Esophagus muscularis mucosa (tissue), 4 donors: ENCODE measurements at regions not wholly inside any gene's neighbourhood (a gene's known extent, or its start where the extent isn't known, plus 50 kb on each side); places are given as distances from the start of the nearest gene placed in this dataset.

ENCODE experiments used
- DNase-seq: peaks from one replicate; pipeline ENCODE4 v3.0.0-alpha.2; 2017; ENCODE audit errors: extremely low spot score
- H3K27ac ChIP-seq, 4 donors: fragments of 200-600 bp; sonication (generic); replicated peaks in 1 of 4; 1 replicate in 3 of 4; 2 replicates in 1 of 4; pipeline ENCODE4 v1.5.1; 2016 to 2019; ENCODE audit warnings: mild to moderate bottlenecking in 1 of 4
- H3K27me3 ChIP-seq, 4 donors: fragments of 200-600 bp; sonication (generic); one replicate each; pipeline versions ENCODE4 v1.5.1 to v1.6.0; 2016 to 2019
- H3K36me3 ChIP-seq, 4 donors: fragments of 200-600 bp; sonication (generic); one replicate each; pipeline ENCODE4 v1.5.1; 2016 to 2019
- H3K4me1 ChIP-seq, 4 donors: fragments of 200-600 bp; sonication (generic); one replicate each; pipeline ENCODE4 v1.5.1; 2016 to 2019
- H3K4me3 ChIP-seq, 4 donors: fragments of 200-600 bp; sonication (generic); 1 replicate in 2 of 4; 2 replicates in 2 of 4; pipeline ENCODE4 v1.5.1; 2016 to 2019; ENCODE audit warnings: mild to moderate bottlenecking in 4 of 4, moderate library complexity in 1 of 4
- H3K9me3 ChIP-seq, 4 donors: fragments of 200-600 bp; sonication (generic); 1 replicate in 3 of 4; 2 replicates in 1 of 4; pipeline ENCODE4 v1.5.1; 2016 to 2019
- EP300 ChIP-seq: sonication (generic); formaldehyde crosslinking; IDR thresholded peaks from one replicate; pipeline ENCODE4 v1.6.1; 2017; ENCODE audit warnings: antibody characterized with exemption
- POLR2A ChIP-seq: fragments of 450-650 bp; IDR thresholded peaks from one replicate; pipeline ENCODE4 v1.6.1; 2017; ENCODE audit warnings: antibody characterized with exemption, moderate library complexity, mild to moderate bottlenecking, low read depth
- POLR2AphosphoS5 ChIP-seq, 2 donors: sonication (generic); formaldehyde crosslinking; IDR thresholded peaks; one replicate each; pipeline ENCODE4 v1.6.1; 2017; ENCODE audit warnings: antibody characterized with exemption in 2 of 2
- WGBS: methylation state at CpG from one replicate; pipeline ENCODE4 v1.1.5; 2018; 5-methylcytosine and 5-hydroxymethylcytosine counted together
- intact Hi-C: fragments of 100-400 bp; cut with DNase I; formaldehyde crosslinking; loops from one replicate; pipeline ENCODE4 v1.15.1; 2023
- TF ChIP-seq, protein P1 (sequence below), 3 experiments: fragments of 200-600 bp in 2 of 3; fragments of 450-650 bp in 1 of 3; sonication (generic) in 2 of 3; IDR thresholded peaks; one replicate each; pipeline ENCODE4 v1.5.1; 2017 to 2019; ENCODE audit warnings: antibody characterized with exemption in 3 of 3, mild to moderate bottlenecking in 2 of 3, moderate library complexity in 1 of 3

DNA sequence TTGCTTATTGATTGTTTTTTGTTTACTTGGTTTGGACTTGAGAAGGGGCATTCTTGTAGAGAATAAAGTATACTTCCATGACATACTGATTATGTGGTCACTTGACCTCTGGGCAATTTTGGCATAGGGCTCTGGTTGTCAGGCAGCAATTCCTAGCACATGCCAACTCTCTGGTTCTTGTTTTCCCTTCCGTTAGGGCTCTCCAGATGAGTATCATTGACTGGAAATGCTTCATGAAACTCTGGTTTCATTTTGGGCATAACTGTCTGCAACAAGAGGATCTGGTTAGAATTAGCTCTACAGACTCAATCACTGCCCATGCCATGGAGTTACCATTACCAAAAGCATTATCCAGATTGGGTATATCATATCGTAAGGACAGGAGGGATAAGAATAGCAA, 1057.9 kb downstream of the FAT4 start:
- TF ChIP-seq EP300 (no peak), POLR2A (no peak), POLR2AphosphoS5 (IDR thresholded peaks at IDR 0.05) (no peak)
- TF ChIP-seq, protein P1, sequence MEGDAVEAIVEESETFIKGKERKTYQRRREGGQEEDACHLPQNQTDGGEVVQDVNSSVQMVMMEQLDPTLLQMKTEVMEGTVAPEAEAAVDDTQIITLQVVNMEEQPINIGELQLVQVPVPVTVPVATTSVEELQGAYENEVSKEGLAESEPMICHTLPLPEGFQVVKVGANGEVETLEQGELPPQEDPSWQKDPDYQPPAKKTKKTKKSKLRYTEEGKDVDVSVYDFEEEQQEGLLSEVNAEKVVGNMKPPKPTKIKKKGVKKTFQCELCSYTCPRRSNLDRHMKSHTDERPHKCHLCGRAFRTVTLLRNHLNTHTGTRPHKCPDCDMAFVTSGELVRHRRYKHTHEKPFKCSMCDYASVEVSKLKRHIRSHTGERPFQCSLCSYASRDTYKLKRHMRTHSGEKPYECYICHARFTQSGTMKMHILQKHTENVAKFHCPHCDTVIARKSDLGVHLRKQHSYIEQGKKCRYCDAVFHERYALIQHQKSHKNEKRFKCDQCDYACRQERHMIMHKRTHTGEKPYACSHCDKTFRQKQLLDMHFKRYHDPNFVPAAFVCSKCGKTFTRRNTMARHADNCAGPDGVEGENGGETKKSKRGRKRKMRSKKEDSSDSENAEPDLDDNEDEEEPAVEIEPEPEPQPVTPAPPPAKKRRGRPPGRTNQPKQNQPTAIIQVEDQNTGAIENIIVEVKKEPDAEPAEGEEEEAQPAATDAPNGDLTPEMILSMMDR (IDR thresholded peaks at IDR 0.05) = no peak
- Histone ChIP-seq H3K27me3 (no peaks in the 10 kb centered on the region), H3K4me3 (no peak overlapping the region), H3K36me3 (no peaks in the 10 kb centered on the region), H3K4me1 (peaks cover 0 to 13% (median 10%) of the 10 kb centered on the region in 4 donors), H3K9me3 (no peaks in the 10 kb centered on the region), H3K27ac (no peak overlapping the region)
- intact Hi-C loops = no loop called here
- no peak for DNase-seq
- WGBS = 71% methylated on average over 2 of the region's 2 CpGs

- TF ChIP-seq POLR2AphosphoS5 (IDR thresholded peaks at IDR 0.05) = no peak
- TF ChIP-seq, protein P1 (IDR thresholded peaks at IDR 0.05) = no peak
- no peaks in the 10 kb centered on the region for H3K4me1 ChIP-seq
- H3K36me3 ChIP-seq = no peaks in the 10 kb centered on the region
- no peak for DNase-seq
- H3K27ac ChIP-seq = no peak overlapping the region
- no peaks in the 10 kb centered on the region for H3K27me3 ChIP-seq
- H3K9me3 ChIP-seq = no peaks in the 10 kb centered on the region
- WGBS = 50% methylated on average over 2 of the region's 2 CpGs
- no peak overlapping the region for H3K4me3 ChIP-seq
- intact Hi-C loops = no loop called here
Measured at GRCh38 chr4:126375462-126376054, 1060.8 kb downstream of the FAT4 start.

- intact Hi-C loops = no loop called here
Measured at GRCh38 chr4:126385954-126386353, 1071.2 kb downstream of the FAT4 start.

DNA sequence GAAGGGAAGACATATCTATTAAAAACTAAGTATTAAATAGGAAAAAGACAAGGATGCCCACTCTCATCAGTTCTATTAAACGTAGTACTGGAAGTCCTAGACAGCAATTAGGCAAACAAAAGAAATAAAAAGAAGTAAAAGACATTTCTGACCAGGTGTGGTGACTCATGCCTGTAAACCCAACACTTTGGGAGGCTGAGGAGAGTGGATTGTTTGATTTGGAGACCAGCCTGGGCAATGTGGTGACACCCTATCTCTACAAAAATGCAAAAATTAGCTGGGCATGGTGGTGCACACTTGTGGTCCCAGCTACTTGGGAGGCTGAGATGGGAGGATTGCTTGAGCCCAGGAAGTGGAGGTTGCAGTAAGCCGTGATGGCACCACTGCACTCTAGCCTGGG, 1071.8 kb downstream of the FAT4 start:
- H3K4me1 ChIP-seq = no peaks in the 10 kb centered on the region
- intact Hi-C loops = no loop called here
- no peaks in the 10 kb centered on the region for H3K9me3 ChIP-seq
- no peaks in the 10 kb centered on the region for H3K36me3 ChIP-seq
- TF ChIP-seq, protein P1 (IDR thresholded peaks at IDR 0.05) = no peak
- TF ChIP-seq POLR2AphosphoS5 (IDR thresholded peaks at IDR 0.05) (no peak), POLR2A (no peak), EP300 (no peak)
- WGBS = 89% methylated on average over 2 of the region's 2 CpGs
- no peak overlapping the region for H3K4me3 ChIP-seq
- no peak for DNase-seq
- no peaks in the 10 kb centered on the region for H3K27me3 ChIP-seq
- no peak overlapping the region for H3K27ac ChIP-seq

More at GRCh38 chr4:126385954-126386353, 1071.2 kb downstream of the FAT4 start:
- H3K27ac ChIP-seq = no peak overlapping the region
- no peaks in the 10 kb centered on the region for H3K4me1 ChIP-seq
- no peaks in the 10 kb centered on the region for H3K36me3 ChIP-seq
- DNase-seq = no peak
- TF ChIP-seq POLR2A (no peak), POLR2AphosphoS5 (IDR thresholded peaks at IDR 0.05) (no peak), EP300 (no peak)
- TF ChIP-seq, protein P1 (IDR thresholded peaks at IDR 0.05) = no peak
- H3K27me3 ChIP-seq = no peaks in the 10 kb centered on the region
- no peak overlapping the region for H3K4me3 ChIP-seq
- H3K9me3 ChIP-seq = no peaks in the 10 kb centered on the region

DNA sequence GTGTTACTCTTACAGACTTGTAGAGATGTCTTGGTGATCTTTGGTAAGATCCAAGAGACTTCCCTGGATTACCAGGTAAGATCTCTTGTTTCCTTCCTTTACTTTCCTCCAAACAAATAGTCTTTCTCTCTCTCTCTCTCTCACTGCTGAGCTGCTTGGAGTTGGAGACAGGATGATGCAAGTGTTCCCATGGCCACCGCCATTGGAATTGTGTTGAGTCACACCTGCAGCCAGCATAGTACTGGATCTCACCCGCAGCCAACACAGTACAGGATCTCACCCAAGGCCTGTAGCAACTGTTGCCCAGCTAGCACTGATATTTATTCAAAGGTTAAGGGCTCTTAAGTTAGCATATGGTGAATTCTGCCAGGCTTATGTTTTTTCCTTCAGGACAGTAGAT, 1080.9 kb downstream of the FAT4 start:
- TF ChIP-seq POLR2A = no peak

More for the DNA sequence above, 1080.9 kb downstream of the FAT4 start:
- Histone ChIP-seq H3K9me3 (no peaks in the 10 kb centered on the region), H3K4me1 (no peaks in the 10 kb centered on the region), H3K27me3 (no peaks in the 10 kb centered on the region), H3K4me3 (no peak overlapping the region), H3K36me3 (no peaks in the 10 kb centered on the region), H3K27ac (no peak overlapping the region)
- intact Hi-C loops = no loop called here
- no peak for DNase-seq
- 96% methylated on average over 2 of the region's 2 CpGs for WGBS
